ENCODE measurements at regions not wholly inside any gene's neighbourhood (a gene's known extent, or its start where the extent isn't known, plus 50 kb on each side); places are given as distances from the start of the nearest gene placed in this dataset.

GRCh38 chr21:35861661-35862060, 198.7 kb downstream of the SETD4 start:
- Histone ChIP-seq H4K20me1 (replicated peaks; ENCODE audit: control insufficient read depth, extremely low read depth, insufficient read depth, low read length) (no peaks in the 10 kb centered on the region), H2AFZ (ENCODE audit: low read depth, low read length) (no peak overlapping the region), H3K9ac (replicated peaks; ENCODE audit: extremely low read depth, insufficient read depth, low read length) (no peak overlapping the region), H3K4me3 (replicated peaks in 1 of 3; ENCODE audit: insufficient read depth in 1 of 3, low read depth in 1 of 3, low read length in 3 of 3) (no peak overlapping the region), H3K27me3 (ENCODE audit: control insufficient read depth in 2 of 2, insufficient read depth in 2 of 2, low read length in 2 of 2) (no peaks in the 10 kb centered on the region), H3K4me2 (ENCODE audit: insufficient read depth, low read length) (no peak overlapping the region), H3K79me2 (ENCODE audit: control insufficient read depth, insufficient read depth, low read length) (no peaks in the 10 kb centered on the region), H3K9me1 (replicated peaks; ENCODE audit: control insufficient read depth, extremely low read depth, insufficient read depth, low read length) (no peaks in the 10 kb centered on the region), H3K36me3 (ENCODE audit: control insufficient read depth in 2 of 2, extremely low read depth in 1 of 2, insufficient read depth in 2 of 2, low read length in 2 of 2) (no peaks in the 10 kb centered on the region), H3K27ac (ENCODE audit: insufficient read depth, low read depth, low read length) (no peak overlapping the region), H3K4me1 (ENCODE audit: control insufficient read depth, extremely low read depth, insufficient read depth, low read length) (no peaks in the 10 kb centered on the region), H3K9me3 (replicated peaks; ENCODE audit: control insufficient read depth, insufficient read depth, low read length) (no peaks in the 10 kb centered on the region)
- TF ChIP-seq EZH2 (IDR thresholded peaks at IDR 0.05; ENCODE audit: borderline replicate concordance, low read depth, low read length, severe bottlenecking) (no peak), POLR2A (IDR thresholded peaks at IDR 0.05; ENCODE audit: low read depth, low read length) (no peak), POLR2AphosphoS5 (IDR thresholded peaks at IDR 0.05; ENCODE audit: insufficient read depth, low read depth, low read length) (no peak), FOS (IDR thresholded peaks at IDR 0.05; ENCODE audit: borderline replicate concordance, insufficient read depth, low read length) (no peak), MYC (IDR thresholded peaks at IDR 0.05; ENCODE audit: low read depth, low read length) (no peak), MAX (IDR thresholded peaks at IDR 0.05; ENCODE audit: insufficient read depth, insufficient read length) (no peak), CTCF (IDR thresholded peaks at IDR 0.05; ENCODE audit: extremely low read depth in 1 of 2, insufficient read depth in 1 of 2, low read depth in 1 of 2, low read length in 2 of 2) (no peak), JUN (IDR thresholded peaks at IDR 0.05; ENCODE audit: borderline replicate concordance, insufficient read depth, insufficient read length, low read depth) (no peak), GATA2 (IDR thresholded peaks at IDR 0.05; ENCODE audit: insufficient read depth, insufficient read length, low read depth, low read length) (no peak)
- intact Hi-C loops (cut with micrococcal nuclease), result no loop called here
- CTCF ChIA-PET, result interaction anchor here (1.0 to 1.5 kb wide), 2 partner anchors 21 to 264 kb away, joined by 3 to 4 read pairs; no protein-coding TSS in a partner anchor
- POLR2A ChIA-PET, result no interaction called here
- BruUV-seq (replicated peaks), result no TSS peak
- FAIRE-seq (no peak), DNase-seq (ENCODE audit: low read depth, low spot score) (no peak)
- dilution Hi-C loops (cut with MboI; ENCODE audit: extremely low pct_ligation_motif_present, low sequenced_read_pairs), result no loop called here

All from endothelial cell of umbilical vein (primary cell).